Epithelial cell of proximal tubule (primary cell): ENCODE measurements at regions not wholly inside any gene's neighbourhood (a gene's known extent, or its start where the extent isn't known, plus 50 kb on each side); places are given as distances from the start of the nearest gene placed in this dataset.

Experiments used
- DNase-seq: peaks from one replicate; pipeline ENCODE4 v3.0.0-alpha.2; 2011; ENCODE audit warnings: low read depth
- H3K4me3 ChIP-seq: 2 replicates; pipeline ENCODE4 v1.5.1; 2011; ENCODE audit warnings: low read depth, mild to moderate bottlenecking, low read length
- TF ChIP-seq, protein P1 (sequence below): conservative IDR thresholded peaks from 2 replicates; pipeline ENCODE4 v1.5.1; 2012; ENCODE audit warnings: low read depth, mild to moderate bottlenecking, low read length

DNA sequence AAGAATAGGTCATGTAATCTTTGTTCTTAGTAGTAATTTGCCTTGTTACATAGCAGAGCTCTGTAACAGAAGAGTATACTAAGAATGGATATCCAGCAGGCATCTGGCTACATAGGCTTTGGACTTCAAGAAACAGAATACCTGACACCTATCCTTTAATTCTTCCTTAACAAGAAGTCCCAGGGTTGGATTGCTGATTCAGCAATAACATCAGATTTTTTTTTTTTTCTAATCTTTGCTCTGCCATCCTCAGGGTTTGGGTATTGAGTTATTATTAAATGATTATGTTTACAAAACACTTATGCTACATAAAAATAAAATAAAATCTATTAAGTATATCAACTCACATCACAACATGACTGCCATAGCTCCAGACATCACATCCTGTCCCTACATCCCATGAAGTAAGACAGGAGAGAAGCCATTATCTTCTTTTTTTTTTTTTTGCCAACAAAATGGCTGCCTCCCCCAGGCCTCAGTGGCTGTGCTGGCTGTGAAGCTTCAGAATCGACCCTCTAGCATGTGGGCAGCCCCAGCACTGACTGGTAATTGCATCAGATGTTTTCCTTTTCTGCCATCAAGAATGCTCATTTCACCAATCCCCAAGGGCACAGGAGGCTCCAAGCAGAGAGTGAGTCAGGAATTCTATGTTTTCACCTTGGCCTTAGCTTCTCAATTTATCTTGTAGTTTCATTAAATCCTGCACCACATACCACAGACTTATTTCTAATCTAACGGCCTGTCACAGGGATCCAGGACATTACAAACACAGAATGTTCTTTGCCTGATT, 186.2 kb downstream of the DICER1 start:
- TF ChIP-seq, protein P1, sequence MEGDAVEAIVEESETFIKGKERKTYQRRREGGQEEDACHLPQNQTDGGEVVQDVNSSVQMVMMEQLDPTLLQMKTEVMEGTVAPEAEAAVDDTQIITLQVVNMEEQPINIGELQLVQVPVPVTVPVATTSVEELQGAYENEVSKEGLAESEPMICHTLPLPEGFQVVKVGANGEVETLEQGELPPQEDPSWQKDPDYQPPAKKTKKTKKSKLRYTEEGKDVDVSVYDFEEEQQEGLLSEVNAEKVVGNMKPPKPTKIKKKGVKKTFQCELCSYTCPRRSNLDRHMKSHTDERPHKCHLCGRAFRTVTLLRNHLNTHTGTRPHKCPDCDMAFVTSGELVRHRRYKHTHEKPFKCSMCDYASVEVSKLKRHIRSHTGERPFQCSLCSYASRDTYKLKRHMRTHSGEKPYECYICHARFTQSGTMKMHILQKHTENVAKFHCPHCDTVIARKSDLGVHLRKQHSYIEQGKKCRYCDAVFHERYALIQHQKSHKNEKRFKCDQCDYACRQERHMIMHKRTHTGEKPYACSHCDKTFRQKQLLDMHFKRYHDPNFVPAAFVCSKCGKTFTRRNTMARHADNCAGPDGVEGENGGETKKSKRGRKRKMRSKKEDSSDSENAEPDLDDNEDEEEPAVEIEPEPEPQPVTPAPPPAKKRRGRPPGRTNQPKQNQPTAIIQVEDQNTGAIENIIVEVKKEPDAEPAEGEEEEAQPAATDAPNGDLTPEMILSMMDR = no peak
- no peak overlapping the region for H3K4me3 ChIP-seq
- no peak for DNase-seq

DNA sequence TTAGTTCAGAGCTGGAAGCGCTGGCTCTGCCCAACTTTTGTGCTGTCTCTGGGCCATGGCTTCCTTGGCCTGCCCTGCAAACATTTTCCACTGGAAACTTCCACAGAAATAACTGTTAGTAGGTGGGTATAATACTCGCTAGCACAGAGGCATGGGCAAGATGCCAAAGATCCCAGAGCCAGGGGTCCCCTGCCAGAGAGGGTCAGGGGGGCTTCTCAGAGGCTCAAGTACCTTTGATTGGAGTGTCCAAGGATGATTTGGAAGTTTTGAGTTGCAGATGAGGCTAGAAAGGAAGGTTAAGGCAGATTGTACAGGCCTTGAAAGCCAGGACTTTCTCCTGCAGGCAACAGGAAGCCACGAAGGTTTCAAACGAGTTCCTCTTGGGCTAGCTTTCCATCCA, 187.6 kb downstream of the DICER1 start:
- no peak for DNase-seq
- no peak overlapping the region for H3K4me3 ChIP-seq
- TF ChIP-seq, protein P1 = no peak

DNA sequence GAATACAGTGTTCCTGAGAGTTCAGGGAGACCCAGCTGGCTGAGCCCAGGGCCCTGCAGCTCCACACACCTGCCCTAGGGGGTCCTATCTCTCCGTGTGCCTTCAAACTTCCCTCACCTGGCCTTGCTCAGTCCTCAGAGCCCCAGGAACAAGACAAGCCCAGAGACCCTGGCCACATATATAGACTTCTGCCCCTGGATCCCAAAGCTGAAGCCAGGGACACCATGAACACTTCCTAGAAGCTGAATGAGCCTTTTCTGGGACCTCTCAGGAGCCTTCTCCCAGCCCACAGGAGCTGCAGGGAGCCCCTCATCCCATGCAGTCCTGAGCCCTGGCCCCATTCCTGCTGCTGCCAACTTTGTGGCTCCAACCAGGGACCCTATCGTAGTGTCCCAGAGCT, 190.5 kb downstream of the DICER1 start:
- TF ChIP-seq, protein P1 = no peak
- no peak overlapping the region for H3K4me3 ChIP-seq
- DNase-seq = no peak

DNA sequence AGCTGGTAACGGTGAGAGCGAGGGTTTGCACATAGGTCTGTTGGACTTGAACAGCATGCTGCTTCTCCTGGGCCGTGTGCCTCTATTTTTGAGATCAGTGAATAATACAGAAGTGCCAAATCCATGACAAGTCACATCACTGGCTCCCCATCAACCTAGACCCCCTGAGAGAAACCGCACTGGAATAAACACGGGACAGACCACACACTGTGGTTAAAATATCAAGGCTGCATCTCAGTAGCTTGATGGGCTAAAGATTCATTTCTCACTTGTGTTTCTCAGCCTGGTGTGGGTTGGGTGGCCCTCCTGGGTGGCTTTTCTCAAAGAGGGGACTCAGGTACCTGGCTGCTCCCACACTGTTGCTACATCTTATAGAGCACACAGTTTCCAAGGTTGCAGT, 191.0 kb downstream of the DICER1 start:
- H3K4me3 ChIP-seq = no peak overlapping the region
- TF ChIP-seq, protein P1 = no peak
- no peak for DNase-seq

DNA sequence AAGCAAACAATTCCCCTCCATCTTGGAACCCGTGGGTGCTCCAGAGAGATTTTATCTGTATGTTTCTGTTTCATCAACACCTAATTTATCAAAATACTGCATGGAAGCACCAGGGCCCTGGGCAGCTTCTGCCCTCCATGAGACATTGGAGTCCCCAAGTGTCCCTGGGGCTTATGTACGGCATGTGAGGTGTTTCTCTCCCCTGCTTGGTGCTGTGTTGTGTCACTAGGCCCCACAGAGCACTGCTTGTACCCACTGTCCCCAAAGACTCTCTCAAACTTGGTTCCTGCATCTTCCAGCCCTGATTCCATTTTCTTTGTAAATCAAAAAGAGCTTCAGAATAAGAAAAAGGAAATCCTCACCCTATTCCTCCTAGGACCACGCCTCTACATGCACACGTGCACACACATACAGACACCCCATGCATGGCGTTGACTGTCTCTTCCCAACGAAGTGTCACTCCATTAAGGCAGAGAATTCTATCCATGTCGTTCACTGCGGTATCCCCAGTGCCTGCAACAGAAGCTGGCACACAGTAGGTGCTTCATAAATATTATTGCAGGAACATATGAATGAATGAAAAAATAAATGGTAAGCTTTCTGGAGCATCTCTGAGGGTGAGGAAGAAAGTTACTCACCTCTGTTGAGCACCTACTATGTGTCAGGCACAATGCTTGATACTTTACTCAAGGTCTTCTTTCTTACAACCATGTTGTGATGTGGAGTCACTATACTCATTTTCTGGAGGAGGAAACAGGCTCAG, 191.6 kb downstream of the DICER1 start:
- no peak for DNase-seq
- H3K4me3 ChIP-seq = no peak overlapping the region
- TF ChIP-seq, protein P1 = no peak

DNA sequence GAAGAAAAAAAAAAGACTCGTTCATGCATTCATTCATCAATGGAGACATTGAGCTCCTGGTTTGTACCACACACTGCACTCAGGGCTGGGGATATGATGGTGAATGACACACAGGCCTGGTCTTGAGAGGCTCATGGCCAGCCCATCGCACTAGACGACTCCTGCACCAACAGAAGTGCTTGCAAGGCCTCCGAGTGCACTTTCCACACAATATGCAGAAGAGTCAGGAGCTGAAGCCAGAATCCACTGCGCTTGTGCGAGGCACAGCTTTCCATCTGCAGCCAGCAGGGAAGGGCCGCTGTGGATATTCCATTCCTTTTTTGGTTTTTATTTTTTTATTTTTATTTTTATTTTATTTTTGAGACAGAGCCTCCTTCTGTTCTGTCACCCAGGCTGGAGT, 192.4 kb downstream of the DICER1 start:
- no peak for DNase-seq
- TF ChIP-seq, protein P1 = no peak
- no peak overlapping the region for H3K4me3 ChIP-seq
